ENCODE measurements at regions not wholly inside any gene's neighbourhood (a gene's known extent, or its start where the extent isn't known, plus 50 kb on each side); places are given as distances from the start of the nearest gene placed in this dataset.

DNA sequence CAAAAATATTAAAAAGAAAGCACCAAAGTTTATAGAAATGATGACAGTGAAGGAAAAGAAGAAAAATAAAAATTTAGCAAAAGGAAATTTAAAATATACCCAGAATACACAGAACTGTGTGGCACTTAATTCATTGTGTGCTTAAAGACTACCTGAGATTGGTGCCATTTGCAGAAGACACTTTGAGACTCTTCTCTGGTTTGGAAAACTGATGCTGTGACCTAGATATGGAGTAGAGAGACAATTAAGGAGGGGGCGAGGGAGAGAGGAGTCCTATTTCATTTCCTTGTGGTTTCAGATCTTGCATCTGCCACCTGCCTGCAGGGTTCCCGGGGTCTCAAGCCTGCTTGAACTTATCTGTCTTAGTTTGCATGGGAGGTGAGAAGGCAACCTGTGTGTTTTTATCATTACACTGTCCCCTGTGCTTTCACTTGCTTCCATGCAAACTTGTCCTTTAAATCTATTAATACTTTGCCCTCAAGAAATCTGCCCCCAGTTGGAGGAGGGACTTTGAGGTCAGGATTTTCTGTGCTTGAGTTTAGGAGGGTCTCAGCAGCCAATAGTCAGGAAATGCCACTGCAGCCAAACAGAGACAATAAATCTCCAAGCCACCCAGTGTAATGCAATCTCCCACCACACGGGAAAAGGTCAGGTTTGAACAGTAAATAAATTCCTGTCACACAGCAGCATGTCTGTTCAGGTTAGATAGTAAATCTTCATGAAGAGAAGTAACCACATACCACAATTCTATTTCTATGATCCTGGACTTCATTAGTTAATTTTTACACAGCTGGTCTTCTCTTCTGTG is 119.4 kb downstream of the CAND1 start:
- Mint-ChIP-seq H3K4me1 (peaks cover 82% of the 10 kb centered on the region), H3K27me3 (ENCODE audit: low read depth, poor library complexity) (peaks cover 3% of the 10 kb centered on the region), H3K27ac (peak overlapping the region; percentile 80), H3K36me3 (ENCODE audit: low read depth) (no peaks in the 10 kb centered on the region), H3K9me3 (no peaks in the 10 kb centered on the region), H3K4me3 (peak overlapping the region; percentile 46)
- DNase-seq = peak; percentile 61
- TF ChIP-seq CTCF (IDR thresholded peaks at IDR 0.05) = peak; percentile 50

DNA sequence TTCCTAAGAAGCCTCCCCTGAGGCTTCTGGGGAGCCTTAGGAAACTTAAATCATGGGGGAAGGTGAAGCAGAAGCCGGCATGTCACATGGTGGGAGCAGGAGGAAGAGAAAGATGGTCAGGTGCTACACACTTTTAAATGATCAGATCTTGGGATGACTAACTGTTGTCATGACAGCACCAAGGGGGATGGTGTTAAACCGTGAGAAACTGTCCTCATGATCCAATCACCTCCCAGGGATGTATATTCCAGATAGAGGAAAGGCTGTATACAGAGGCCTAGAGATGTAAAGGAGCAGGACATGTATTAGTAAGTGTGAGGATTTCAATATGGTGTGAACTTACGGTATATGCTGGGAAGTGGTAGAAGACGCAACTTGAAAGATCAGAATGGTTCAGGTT is 121.1 kb downstream of the CAND1 start:
- Mint-ChIP-seq H3K27me3 (ENCODE audit: low read depth, poor library complexity) (peaks cover 3% of the 10 kb centered on the region), H3K4me1 (peaks cover 84% of the 10 kb centered on the region), H3K36me3 (ENCODE audit: low read depth) (no peaks in the 10 kb centered on the region), H3K9me3 (no peaks in the 10 kb centered on the region), H3K4me3 (no peak overlapping the region), H3K27ac (no peak overlapping the region)
- no peak for DNase-seq
- TF ChIP-seq CTCF (IDR thresholded peaks at IDR 0.05) = no peak

GRCh38 chr12:67391034-67391433 is 121.9 kb downstream of the CAND1 start:
- no peak overlapping the region for H3K27ac Mint-ChIP-seq
- H3K36me3 Mint-ChIP-seq (ENCODE audit: low read depth) = no peaks in the 10 kb centered on the region
- H3K4me3 Mint-ChIP-seq = peak overlapping the region; percentile 6
- DNase-seq = no peak
- peaks cover 3% of the 10 kb centered on the region for H3K27me3 Mint-ChIP-seq (ENCODE audit: low read depth, poor library complexity)
- no peak for TF ChIP-seq CTCF (IDR thresholded peaks at IDR 0.05)
- H3K4me1 Mint-ChIP-seq = peaks cover 85% of the 10 kb centered on the region
- no peaks in the 10 kb centered on the region for H3K9me3 Mint-ChIP-seq

DNA sequence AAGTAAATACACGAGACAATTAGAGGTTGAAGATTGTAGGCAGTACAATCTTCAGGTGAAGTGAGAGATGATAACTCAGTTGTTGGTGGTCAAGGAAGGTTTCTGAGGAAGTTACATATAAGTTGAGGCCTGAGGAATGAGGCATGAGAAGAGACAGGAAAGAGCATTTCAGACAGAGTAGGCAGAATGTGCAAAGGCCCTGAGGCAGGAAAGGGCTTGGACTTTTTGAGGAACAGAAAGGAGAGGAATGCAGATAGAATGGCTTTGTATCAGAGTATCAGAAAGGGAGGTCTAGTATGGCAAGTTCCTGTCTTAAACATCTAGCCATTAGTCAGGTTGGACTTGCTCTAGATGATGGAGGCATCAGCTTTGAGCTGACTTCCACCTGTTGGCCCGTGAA is 122.5 kb downstream of the CAND1 start:
- Mint-ChIP-seq H3K9me3 (no peaks in the 10 kb centered on the region), H3K4me3 (no peak overlapping the region), H3K27me3 (ENCODE audit: low read depth, poor library complexity) (peaks cover 3% of the 10 kb centered on the region), H3K36me3 (ENCODE audit: low read depth) (no peaks in the 10 kb centered on the region), H3K4me1 (peaks cover 79% of the 10 kb centered on the region), H3K27ac (peak overlapping the region; percentile 4)
- DNase-seq = no peak
- TF ChIP-seq CTCF (IDR thresholded peaks at IDR 0.05) = no peak

GRCh38 chr12:67394550-67394949 is 125.4 kb downstream of the CAND1 start:
- H3K4me3 Mint-ChIP-seq = no peak overlapping the region
- no peak for TF ChIP-seq CTCF (IDR thresholded peaks at IDR 0.05)
- peak overlapping the region; percentile 16 for H3K27ac Mint-ChIP-seq
- H3K4me1 Mint-ChIP-seq = peaks cover 50% of the 10 kb centered on the region
- no peak for DNase-seq
- no peaks in the 10 kb centered on the region for H3K36me3 Mint-ChIP-seq (ENCODE audit: low read depth)
- H3K27me3 Mint-ChIP-seq (ENCODE audit: low read depth, poor library complexity) = peaks cover 3% of the 10 kb centered on the region
- no peaks in the 10 kb centered on the region for H3K9me3 Mint-ChIP-seq

- Mint-ChIP-seq H3K27ac (no peak overlapping the region), H3K27me3 (ENCODE audit: low read depth, poor library complexity) (no peaks in the 10 kb centered on the region), H3K4me3 (no peak overlapping the region), H3K9me3 (peaks cover 16% of the 10 kb centered on the region), H3K4me1 (no peaks in the 10 kb centered on the region), H3K36me3 (ENCODE audit: low read depth) (peaks cover 9% of the 10 kb centered on the region)
- no peak for DNase-seq
- no peak for TF ChIP-seq CTCF (IDR thresholded peaks at IDR 0.05)
Observed at GRCh38 chr12:67400742-67401141, 131.6 kb downstream of the CAND1 start.

Measured in nephron progenitor cell (in vitro differentiated cells).